ENCODE measurements at regions not wholly inside any gene's neighbourhood (a gene's known extent, or its start where the extent isn't known, plus 50 kb on each side); places are given as distances from the start of the nearest gene placed in this dataset.
A peak's percentile ranks its signal among the peaks of the same experiment; 100 is the strongest.
"Not testable (repeated sequence)": the region's sequence is repeated elsewhere in the genome, so short reads cannot be mapped to it uniquely, and the experiment has no call there.

- no peak for DNase-seq
Measured at GRCh38 chr1:172717722-172718465, 59.0 kb downstream of the FASLG start.

GRCh38 chr1:172719066-172719627, 60.2 kb downstream of the FASLG start:
- DNase-seq = peak; percentile 81

GRCh38 chr1:172719694-172720138, 60.8 kb downstream of the FASLG start:
- DNase-seq = no peak

GRCh38 chr1:172720339-172720738, 61.4 kb downstream of the FASLG start:
- no peak for DNase-seq

- no peak for DNase-seq
Measured at GRCh38 chr1:172723251-172723650, 64.3 kb downstream of the FASLG start.

GRCh38 chr1:172724232-172724631, 65.3 kb downstream of the FASLG start:
- DNase-seq = no peak

GRCh38 chr1:172724765-172725613, 66.1 kb downstream of the FASLG start:
- no peak for DNase-seq

GRCh38 chr1:172726740-172727139, 67.8 kb downstream of the FASLG start:
- no peak for DNase-seq

GRCh38 chr1:172727275-172727857, 68.5 kb downstream of the FASLG start:
- DNase-seq = no peak

GRCh38 chr1:172727956-172728603, 69.2 kb downstream of the FASLG start:
- DNase-seq = no peak

- DNase-seq = not testable (repeated sequence)
Measured at GRCh38 chr1:172728705-172729104, 69.8 kb downstream of the FASLG start.

- DNase-seq = no peak
Measured at GRCh38 chr1:172732427-172732826, 73.5 kb downstream of the FASLG start.

- DNase-seq = no peak
Measured at GRCh38 chr1:172733815-172734214, 74.9 kb downstream of the FASLG start.

- DNase-seq = no peak
Measured at GRCh38 chr1:172738389-172738788, 79.5 kb downstream of the FASLG start.

GRCh38 chr1:172742599-172743500, 83.9 kb downstream of the FASLG start:
- no peak for DNase-seq

GRCh38 chr1:172745014-172745413, 86.1 kb downstream of the FASLG start:
- peak; percentile 49 for DNase-seq

- DNase-seq = peak; percentile 96
Measured at GRCh38 chr1:172746091-172746949, 87.4 kb downstream of the FASLG start.

- DNase-seq = no peak
Measured at GRCh38 chr1:172748201-172748600, 89.3 kb downstream of the FASLG start.

GRCh38 chr1:172751683-172752082, 92.8 kb downstream of the FASLG start:
- no peak for DNase-seq

GRCh38 chr1:172753964-172754363, 95.1 kb downstream of the FASLG start:
- peak; percentile 13 for DNase-seq

- DNase-seq = no peak
Measured at GRCh38 chr1:172754609-172755008, 95.7 kb downstream of the FASLG start.

Measured in NCI-H226 (cell line).